Keratinocyte (primary cell): ENCODE measurements at regions not wholly inside any gene's neighbourhood (a gene's known extent, or its start where the extent isn't known, plus 50 kb on each side); places are given as distances from the start of the nearest gene placed in this dataset.

Experiments
- DNase-seq: peaks from one replicate; pipeline ENCODE4 v3.0.0-alpha.2; 2011; ENCODE audit warnings: low read depth, missing footprints, low spot score
- FAIRE-seq: peaks from 2 replicates; lab custom pipeline; 2011; peaks lifted over from hg19 to GRCh38; lab: Jason Lieb, UNC
- H2AFZ ChIP-seq: 2 replicates; pipeline ENCODE4 v1.6.0; 2012; ENCODE audit warnings: low read length, control low read depth, inconsistent platforms; ENCODE audit not compliant: control insufficient read depth
- H3K27ac ChIP-seq: 2 replicates; pipeline ENCODE4 v1.5.1; 2011; ENCODE audit warnings: low read length; ENCODE audit not compliant: control insufficient read depth, insufficient read depth
- H3K27me3 ChIP-seq: 3 replicates; pipeline ENCODE4 v1.6.0; 2011; ENCODE audit warnings: low read length; ENCODE audit not compliant: control insufficient read depth, insufficient read depth; ENCODE audit errors: extremely low read depth
- H3K36me3 ChIP-seq, 2 experiments: 2 replicates in 1 of 2; 3 replicates in 1 of 2; pipeline ENCODE4 v1.5.1; 2011; ENCODE audit warnings: low read length in 2 of 2, mild to moderate bottlenecking in 1 of 2; ENCODE audit not compliant: control insufficient read depth in 2 of 2, insufficient read depth in 2 of 2; ENCODE audit errors: extremely low read depth in 1 of 2
- H3K4me1 ChIP-seq: 3 replicates; pipeline ENCODE4 v1.5.1; 2011; ENCODE audit warnings: low read length; ENCODE audit not compliant: control insufficient read depth, insufficient read depth; ENCODE audit errors: extremely low read depth
- H3K4me2 ChIP-seq: 3 replicates; pipeline ENCODE4 v1.6.0; 2011; ENCODE audit warnings: low read depth, low read length; ENCODE audit not compliant: control insufficient read depth, insufficient read depth; ENCODE audit errors: extremely low read depth
- H3K4me3 ChIP-seq, 3 experiments: fragments of 200-600 bp in 1 of 3; sonication (generic) in 1 of 3; 2 replicates in 2 of 3; 3 replicates in 1 of 3; pipeline ENCODE4 v1.5.1; 2011 to 2016; ENCODE audit warnings: low read length in 3 of 3, mild to moderate bottlenecking in 3 of 3, control low read depth in 2 of 3, inconsistent platforms in 1 of 3, low read depth in 1 of 3, mixed read lengths in 1 of 3, mixed run types in 1 of 3, moderate library complexity in 1 of 3; ENCODE audit not compliant: control insufficient read depth in 2 of 3, insufficient read depth in 2 of 3; ENCODE audit errors: extremely low read depth in 1 of 3
- H3K79me2 ChIP-seq: 2 replicates; pipeline ENCODE4 v1.6.0; 2012; ENCODE audit warnings: low read length; ENCODE audit not compliant: control insufficient read depth, insufficient read depth
- H3K9ac ChIP-seq: 3 replicates; pipeline ENCODE4 v1.6.0; 2011; ENCODE audit warnings: low read length; ENCODE audit not compliant: control insufficient read depth, insufficient read depth; ENCODE audit errors: extremely low read depth
- H3K9me1 ChIP-seq: 3 replicates; pipeline ENCODE4 v1.6.0; 2011; ENCODE audit warnings: low read length; ENCODE audit not compliant: control insufficient read depth, insufficient read depth; ENCODE audit errors: extremely low read depth
- H3K9me3 ChIP-seq: 2 replicates; pipeline ENCODE4 v1.5.1; 2012; ENCODE audit warnings: low read depth, low read length; ENCODE audit not compliant: control insufficient read depth
- H4K20me1 ChIP-seq: 3 replicates; pipeline ENCODE4 v1.6.0; 2011; ENCODE audit warnings: low read length; ENCODE audit not compliant: control insufficient read depth, insufficient read depth; ENCODE audit errors: extremely low read depth
- EZH2 ChIP-seq: IDR thresholded peaks from one replicate; pipeline ENCODE4 v1.6.1; 2012; ENCODE audit warnings: inconsistent platforms, mild to moderate bottlenecking, low read length, moderate library complexity
- dilution Hi-C: fragments of 300-500 bp; cut with MboI; formaldehyde crosslinking; loops from one replicate; pipeline ENCODE4 v1.7.0; 2020; ENCODE audit warnings: low sequenced_read_pairs; ENCODE audit not compliant: extremely low pct_ligation_motif_present
- TF ChIP-seq, protein P1 (sequence below), 3 experiments: IDR thresholded peaks in 1 of 3; conservative IDR thresholded peaks in 1 of 3; optimal IDR thresholded peaks in 1 of 3; 2 replicates in 2 of 3; 3 replicates in 1 of 3; pipeline versions ENCODE3 to v1.5.1; 2011; ENCODE audit warnings: low read length in 3 of 3, mild to moderate bottlenecking in 3 of 3, moderate library complexity in 2 of 3, control low read depth in 1 of 3, inconsistent platforms in 1 of 3; ENCODE audit not compliant: insufficient read depth in 2 of 3; ENCODE audit errors: extremely low read depth in 1 of 3

DNA sequence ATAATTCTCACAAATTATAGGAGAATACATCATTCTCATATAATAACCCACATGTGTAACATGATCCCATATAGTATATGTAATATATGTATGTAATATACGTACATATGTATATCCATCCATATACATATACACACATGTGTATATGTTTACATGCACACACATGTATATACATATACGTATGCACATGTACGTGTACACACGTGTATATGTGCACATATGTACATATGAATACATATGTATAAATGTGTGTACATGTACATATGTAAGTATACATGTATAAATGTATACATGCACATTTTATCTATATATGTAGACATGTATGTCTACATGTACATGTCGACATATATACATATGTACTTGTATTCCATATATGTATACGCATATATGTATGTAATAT is 288.8 kb downstream of the NPIPA8 start:
- Histone ChIP-seq H3K9me3 (no peaks in the 10 kb centered on the region), H3K9ac (no peak overlapping the region), H3K36me3 (no peaks in the 10 kb centered on the region), H4K20me1 (no peaks in the 10 kb centered on the region), H3K27ac (no peak overlapping the region), H3K4me1 (no peaks in the 10 kb centered on the region), H3K9me1 (no peaks in the 10 kb centered on the region), H2AFZ (no peak overlapping the region), H3K4me3 (no peak overlapping the region), H3K79me2 (no peaks in the 10 kb centered on the region), H3K4me2 (no peak overlapping the region), H3K27me3 (no peaks in the 10 kb centered on the region)
- FAIRE-seq (no peak), DNase-seq (no peak)
- dilution Hi-C loops = no loop called here
- TF ChIP-seq, protein P1, sequence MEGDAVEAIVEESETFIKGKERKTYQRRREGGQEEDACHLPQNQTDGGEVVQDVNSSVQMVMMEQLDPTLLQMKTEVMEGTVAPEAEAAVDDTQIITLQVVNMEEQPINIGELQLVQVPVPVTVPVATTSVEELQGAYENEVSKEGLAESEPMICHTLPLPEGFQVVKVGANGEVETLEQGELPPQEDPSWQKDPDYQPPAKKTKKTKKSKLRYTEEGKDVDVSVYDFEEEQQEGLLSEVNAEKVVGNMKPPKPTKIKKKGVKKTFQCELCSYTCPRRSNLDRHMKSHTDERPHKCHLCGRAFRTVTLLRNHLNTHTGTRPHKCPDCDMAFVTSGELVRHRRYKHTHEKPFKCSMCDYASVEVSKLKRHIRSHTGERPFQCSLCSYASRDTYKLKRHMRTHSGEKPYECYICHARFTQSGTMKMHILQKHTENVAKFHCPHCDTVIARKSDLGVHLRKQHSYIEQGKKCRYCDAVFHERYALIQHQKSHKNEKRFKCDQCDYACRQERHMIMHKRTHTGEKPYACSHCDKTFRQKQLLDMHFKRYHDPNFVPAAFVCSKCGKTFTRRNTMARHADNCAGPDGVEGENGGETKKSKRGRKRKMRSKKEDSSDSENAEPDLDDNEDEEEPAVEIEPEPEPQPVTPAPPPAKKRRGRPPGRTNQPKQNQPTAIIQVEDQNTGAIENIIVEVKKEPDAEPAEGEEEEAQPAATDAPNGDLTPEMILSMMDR (optimal IDR thresholded peaks at IDR 0.05 in 1 of 3, IDR thresholded peaks at IDR 0.05 in 1 of 3, conservative IDR thresholded peaks at IDR 0.05 in 1 of 3; ENCODE audit: extremely low read depth in 1 of 3, insufficient read depth in 2 of 3, low read length in 3 of 3) = no peak
- TF ChIP-seq EZH2 = no peak

DNA sequence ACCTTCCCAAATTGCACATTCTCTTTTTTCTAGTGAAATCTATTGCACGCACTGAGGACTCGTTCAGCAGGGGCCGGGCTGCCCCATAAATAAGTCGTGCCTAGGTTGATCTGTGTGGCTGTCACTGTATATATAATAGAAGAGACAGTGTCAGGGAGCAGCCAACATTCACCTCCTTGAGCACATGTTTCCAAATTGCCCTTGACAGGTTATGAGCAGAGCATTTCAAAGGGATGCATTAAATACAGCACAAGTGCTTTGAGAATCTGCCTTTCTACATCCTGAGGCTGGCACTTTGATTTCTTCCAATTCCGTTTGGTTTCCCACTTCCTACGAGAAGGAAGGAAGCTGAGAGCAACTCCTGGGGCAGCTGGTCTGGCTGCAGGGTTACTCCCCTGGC is 291.2 kb downstream of the NPIPA8 start:
- H3K27ac ChIP-seq = no peak overlapping the region
- no peaks in the 10 kb centered on the region for H3K79me2 ChIP-seq
- H3K4me1 ChIP-seq = no peaks in the 10 kb centered on the region
- TF ChIP-seq, protein P1 (optimal IDR thresholded peaks at IDR 0.05 in 1 of 3, IDR thresholded peaks at IDR 0.05 in 1 of 3, conservative IDR thresholded peaks at IDR 0.05 in 1 of 3; ENCODE audit: extremely low read depth in 1 of 3, insufficient read depth in 2 of 3, low read length in 3 of 3) = no peak
- no peak for TF ChIP-seq EZH2
- dilution Hi-C loops = no loop called here
- no peak overlapping the region for H2AFZ ChIP-seq
- FAIRE-seq = no peak
- no peaks in the 10 kb centered on the region for H3K36me3 ChIP-seq
- no peaks in the 10 kb centered on the region for H4K20me1 ChIP-seq
- H3K9me1 ChIP-seq = no peaks in the 10 kb centered on the region
- no peak overlapping the region for H3K9ac ChIP-seq
- H3K27me3 ChIP-seq = no peaks in the 10 kb centered on the region
- H3K4me2 ChIP-seq = no peak overlapping the region
- H3K4me3 ChIP-seq = no peak overlapping the region
- DNase-seq = no peak
- no peaks in the 10 kb centered on the region for H3K9me3 ChIP-seq
